Ureter (tissue), 1 donor: ENCODE measurements at regions not wholly inside any gene's neighbourhood (a gene's known extent, or its start where the extent isn't known, plus 50 kb on each side); places are given as distances from the start of the nearest gene placed in this dataset.

Experiments
- DNase-seq: peaks from one replicate; pipeline ENCODE4 v3.0.0-alpha.2; 2020; ENCODE audit warnings: low spot score
- donor health status: DM: yes; HTN: yes; CAD: no.

GRCh38 chr20:19953606-19954005 is 63.6 kb upstream of the NAA20 start:
- no peak for DNase-seq

DNA sequence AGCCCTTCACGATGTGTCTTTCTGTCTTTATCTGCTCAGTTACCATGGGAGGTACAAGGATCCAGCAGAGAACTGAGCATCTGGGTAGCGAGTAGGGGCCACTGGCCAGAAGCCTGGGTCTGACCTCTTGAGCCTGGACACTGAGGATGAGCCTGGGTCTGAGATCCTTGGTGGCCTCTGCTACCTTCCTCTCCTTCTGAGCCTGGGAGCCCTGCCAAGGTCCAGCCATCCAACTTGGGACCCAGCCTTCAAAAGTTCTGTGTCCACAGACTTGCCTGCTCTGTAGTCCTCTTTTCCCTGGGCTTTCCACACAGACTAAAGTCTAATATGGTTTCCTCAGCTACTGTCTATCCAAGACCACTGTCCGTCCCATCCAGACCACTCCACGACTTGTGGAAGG is 60.2 kb upstream of the NAA20 start:
- DNase-seq = no peak

GRCh38 chr20:19958219-19958618 is 58.9 kb upstream of the NAA20 start:
- peak; percentile 70 for DNase-seq

GRCh38 chr20:19958928-19959327 is 58.2 kb upstream of the NAA20 start:
- DNase-seq = no peak

DNA sequence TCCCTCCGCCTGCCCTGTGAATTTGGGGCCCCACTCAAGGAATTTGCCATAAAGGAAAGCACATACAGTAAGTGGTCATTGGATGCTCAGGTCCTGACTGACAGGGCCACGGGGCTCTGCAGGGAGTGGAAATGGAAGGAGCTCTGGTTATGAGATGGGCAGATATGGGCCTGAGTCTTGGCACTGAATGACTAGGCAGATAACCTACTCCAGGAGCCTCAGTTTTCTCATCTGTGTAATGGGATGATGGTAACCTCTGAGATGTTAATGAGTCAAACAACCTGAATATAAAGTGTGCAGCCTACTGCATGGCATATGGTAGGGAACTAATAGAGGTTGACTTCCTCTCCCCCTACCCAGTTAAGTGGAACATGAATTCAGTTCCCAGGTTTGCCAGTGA is 56.4 kb upstream of the NAA20 start:
- DNase-seq = no peak

DNA sequence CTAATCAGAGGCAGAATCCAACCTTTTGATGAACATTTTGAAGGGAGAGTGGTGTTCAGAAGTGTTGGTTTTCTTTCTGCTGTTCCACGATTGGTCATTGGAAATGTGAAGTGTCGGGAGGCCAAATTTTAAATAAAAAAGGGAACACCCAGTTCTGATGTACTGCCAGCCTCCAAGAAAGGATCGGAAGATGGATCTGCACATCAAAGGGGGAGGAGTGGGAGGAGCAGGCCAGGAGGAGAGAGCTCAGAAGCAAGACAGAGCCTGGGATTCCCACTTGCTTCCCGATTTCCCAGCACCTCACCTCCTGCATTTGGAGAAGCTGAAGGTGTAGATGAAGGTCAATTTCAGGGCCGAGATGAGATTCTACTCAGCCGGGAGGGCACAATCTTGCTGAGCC is 55.9 kb upstream of the NAA20 start:
- DNase-seq = no peak

DNA sequence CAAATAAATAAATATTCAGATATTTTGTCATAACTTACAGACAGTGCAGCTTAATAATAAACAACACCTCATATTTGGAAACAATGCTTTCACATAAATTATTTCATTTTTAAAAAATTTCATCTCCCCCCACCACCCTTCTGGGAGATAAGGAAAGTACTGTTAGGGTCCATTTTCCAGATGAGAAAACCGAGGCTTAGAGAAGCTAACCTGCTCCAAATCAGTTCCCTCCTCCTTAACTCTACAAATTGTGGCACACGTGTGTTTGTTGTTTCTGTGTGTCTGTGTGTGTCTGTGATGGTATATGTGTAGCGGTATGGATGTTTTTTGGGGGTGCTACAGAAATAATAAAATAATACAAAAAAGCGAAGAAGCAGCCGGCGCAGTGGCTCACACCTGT is 54.2 kb upstream of the NAA20 start:
- DNase-seq = no peak

GRCh38 chr20:19964289-19965265 is 52.6 kb upstream of the NAA20 start:
- DNase-seq = peak; percentile 70

- DNase-seq = no peak
These were observed 50.3 kb upstream of the NAA20 start for GRCh38 chr20:19966840-19967239.
